NCI-H2196 treated with DMSO at 0.1 percent for 48 hours (cell line): ENCODE measurements at regions not wholly inside any gene's neighbourhood (a gene's known extent, or its start where the extent isn't known, plus 50 kb on each side); places are given as distances from the start of the nearest gene placed in this dataset.
"Not testable (repeated sequence)": the region's sequence is repeated elsewhere in the genome, so short reads cannot be mapped to it uniquely, and the experiment has no call there.

Experiments
- DNase-seq: peaks from one replicate; lab custom pipeline; 2025; ENCODE audit not compliant: unreplicated experiment; lab: John Stamatoyannopoulos, UW

GRCh38 chr6:84953111-84953755 is 188.8 kb upstream of the TBX18 start:
- DNase-seq: no peak

GRCh38 chr6:84944926-84945325 is 180.5 kb upstream of the TBX18 start:
- DNase-seq: not testable (repeated sequence)

GRCh38 chr6:84943905-84944304 is 179.5 kb upstream of the TBX18 start:
- no peak for DNase-seq

GRCh38 chr6:84941609-84942008 is 177.2 kb upstream of the TBX18 start:
- not testable (repeated sequence) for DNase-seq

GRCh38 chr6:84929212-84929611 is 164.8 kb upstream of the TBX18 start:
- DNase-seq: no peak

GRCh38 chr6:84927551-84927950 is 163.2 kb upstream of the TBX18 start:
- no peak for DNase-seq

- no peak for DNase-seq
Measured at GRCh38 chr6:84926189-84927155, 162.1 kb upstream of the TBX18 start.

- no peak for DNase-seq
Measured at GRCh38 chr6:84921891-84922290, 157.5 kb upstream of the TBX18 start.

GRCh38 chr6:84920021-84920420 is 155.6 kb upstream of the TBX18 start:
- DNase-seq: no peak

- no peak for DNase-seq
Measured at GRCh38 chr6:84916704-84917103, 152.3 kb upstream of the TBX18 start.

- no peak for DNase-seq
Measured at GRCh38 chr6:84912472-84913322, 148.3 kb upstream of the TBX18 start.

- no peak for DNase-seq
Measured at GRCh38 chr6:84910906-84911607, 146.7 kb upstream of the TBX18 start.

GRCh38 chr6:84908304-84908904 is 144.0 kb upstream of the TBX18 start:
- no peak for DNase-seq

GRCh38 chr6:84906514-84906913 is 142.1 kb upstream of the TBX18 start:
- no peak for DNase-seq

- DNase-seq: no peak
Measured at GRCh38 chr6:84905823-84906222, 141.4 kb upstream of the TBX18 start.

- no peak for DNase-seq
Measured at GRCh38 chr6:84902354-84902928, 138.0 kb upstream of the TBX18 start.

GRCh38 chr6:84897988-84898594 is 133.7 kb upstream of the TBX18 start:
- no peak for DNase-seq

GRCh38 chr6:84897011-84897410 is 132.6 kb upstream of the TBX18 start:
- no peak for DNase-seq

GRCh38 chr6:84892671-84893070 is 128.3 kb upstream of the TBX18 start:
- DNase-seq: no peak
